ENCODE measurements at regions not wholly inside any gene's neighbourhood (a gene's known extent, or its start where the extent isn't known, plus 50 kb on each side); places are given as distances from the start of the nearest gene placed in this dataset.

DNA sequence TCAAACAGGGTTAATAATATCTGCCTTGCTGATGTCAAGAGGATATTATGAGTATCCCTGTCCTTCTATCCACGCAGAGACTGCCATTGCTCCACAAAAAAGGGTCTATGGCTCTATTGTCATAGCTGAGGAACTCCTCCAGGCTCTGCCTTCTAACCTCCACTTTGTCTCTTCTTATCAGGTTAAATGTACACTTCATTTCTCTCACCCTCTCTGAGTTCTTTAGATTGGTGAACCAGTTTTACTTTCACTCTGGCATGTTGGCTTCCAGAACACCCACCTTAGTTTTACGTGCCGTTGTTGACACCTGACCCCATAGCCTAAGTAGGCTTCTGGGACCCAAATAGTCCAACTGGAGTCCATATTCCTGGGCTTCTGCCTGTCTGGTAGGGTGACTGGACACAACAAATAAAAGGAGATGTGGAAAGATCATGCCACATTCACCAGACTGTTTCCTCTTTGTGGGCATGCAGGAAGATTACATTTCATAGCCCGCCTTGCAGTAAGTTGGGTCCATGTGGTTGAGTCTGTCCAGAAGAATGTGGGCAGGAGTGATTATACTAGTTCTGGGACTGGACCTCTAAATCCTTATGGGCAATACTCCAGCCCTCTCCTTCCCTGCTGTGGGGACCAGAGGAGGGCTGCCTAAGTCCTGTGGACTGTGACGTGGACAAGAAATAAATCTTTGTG is 350.4 kb upstream of the CLINT1 start:
- no peak overlapping the region for H3K4me3 ChIP-seq (ENCODE audit: insufficient read depth, low read length, poor library complexity, severe bottlenecking)
- no peaks in the 10 kb centered on the region for H4K20me1 ChIP-seq (ENCODE audit: low read depth, low read length)
- no peak for TF ChIP-seq EZH2phosphoT487 (conservative IDR thresholded peaks at IDR 0.05; ENCODE audit: low read length)
- TF ChIP-seq, protein P1, sequence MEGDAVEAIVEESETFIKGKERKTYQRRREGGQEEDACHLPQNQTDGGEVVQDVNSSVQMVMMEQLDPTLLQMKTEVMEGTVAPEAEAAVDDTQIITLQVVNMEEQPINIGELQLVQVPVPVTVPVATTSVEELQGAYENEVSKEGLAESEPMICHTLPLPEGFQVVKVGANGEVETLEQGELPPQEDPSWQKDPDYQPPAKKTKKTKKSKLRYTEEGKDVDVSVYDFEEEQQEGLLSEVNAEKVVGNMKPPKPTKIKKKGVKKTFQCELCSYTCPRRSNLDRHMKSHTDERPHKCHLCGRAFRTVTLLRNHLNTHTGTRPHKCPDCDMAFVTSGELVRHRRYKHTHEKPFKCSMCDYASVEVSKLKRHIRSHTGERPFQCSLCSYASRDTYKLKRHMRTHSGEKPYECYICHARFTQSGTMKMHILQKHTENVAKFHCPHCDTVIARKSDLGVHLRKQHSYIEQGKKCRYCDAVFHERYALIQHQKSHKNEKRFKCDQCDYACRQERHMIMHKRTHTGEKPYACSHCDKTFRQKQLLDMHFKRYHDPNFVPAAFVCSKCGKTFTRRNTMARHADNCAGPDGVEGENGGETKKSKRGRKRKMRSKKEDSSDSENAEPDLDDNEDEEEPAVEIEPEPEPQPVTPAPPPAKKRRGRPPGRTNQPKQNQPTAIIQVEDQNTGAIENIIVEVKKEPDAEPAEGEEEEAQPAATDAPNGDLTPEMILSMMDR (IDR thresholded peaks at IDR 0.05; ENCODE audit: insufficient read depth, low read length, poor library complexity, severe bottlenecking), result no peak
- no peaks in the 10 kb centered on the region for H3K9me3 ChIP-seq (ENCODE audit: insufficient read depth, low read length)
- no peaks in the 10 kb centered on the region for H3F3A ChIP-seq (ENCODE audit: insufficient read depth)
- H3K27me3 ChIP-seq (ENCODE audit: low read length), result no peaks in the 10 kb centered on the region
- no peaks in the 10 kb centered on the region for H3K36me3 ChIP-seq (ENCODE audit: low read length)
- no peak overlapping the region for H3K27ac ChIP-seq (ENCODE audit: low read depth, low read length)
- no peak overlapping the region for H3K4me2 ChIP-seq (ENCODE audit: low read depth, low read length, poor library complexity, severe bottlenecking)
- no peaks in the 10 kb centered on the region for H3K9me2 ChIP-seq (replicated peaks; ENCODE audit: insufficient read depth, low read length)
- H3K9ac ChIP-seq (ENCODE audit: low read length), result no peak overlapping the region
- H3K79me2 ChIP-seq (ENCODE audit: insufficient read depth, low read length), result no peaks in the 10 kb centered on the region
- H2AFZ ChIP-seq (ENCODE audit: low read depth, low read length, severe bottlenecking), result no peak overlapping the region

DNA sequence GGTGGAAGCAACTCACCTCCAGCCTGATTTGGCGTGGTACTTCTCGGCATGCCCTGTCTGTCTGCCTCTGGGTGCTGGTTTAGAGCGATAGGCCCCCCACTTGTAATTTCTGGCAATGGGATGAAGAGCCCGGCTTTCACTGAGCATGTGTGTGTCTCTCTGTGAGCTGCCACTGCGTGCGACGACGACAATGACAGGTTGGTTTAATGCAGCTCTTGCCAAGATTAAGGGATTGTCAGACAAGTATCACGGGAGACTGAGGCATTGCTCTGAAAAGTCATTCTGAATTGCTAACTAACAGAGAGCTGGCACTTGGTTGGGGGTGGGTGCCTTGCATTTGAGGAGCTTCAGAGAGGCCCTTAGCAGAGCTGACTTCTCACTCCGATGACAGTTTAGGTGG is 348.8 kb upstream of the CLINT1 start:
- no peak overlapping the region for H3K9ac ChIP-seq (ENCODE audit: low read length)
- H4K20me1 ChIP-seq (ENCODE audit: low read depth, low read length), result no peaks in the 10 kb centered on the region
- H3K27me3 ChIP-seq (ENCODE audit: low read length), result no peaks in the 10 kb centered on the region
- H3K27ac ChIP-seq (ENCODE audit: low read depth, low read length), result no peak overlapping the region
- H3K4me2 ChIP-seq (ENCODE audit: low read depth, low read length, poor library complexity, severe bottlenecking), result no peak overlapping the region
- no peaks in the 10 kb centered on the region for H3K9me2 ChIP-seq (replicated peaks; ENCODE audit: insufficient read depth, low read length)
- H3K36me3 ChIP-seq (ENCODE audit: low read length), result no peaks in the 10 kb centered on the region
- no peak overlapping the region for H3K4me3 ChIP-seq (ENCODE audit: insufficient read depth, low read length, poor library complexity, severe bottlenecking)
- H2AFZ ChIP-seq (ENCODE audit: low read depth, low read length, severe bottlenecking), result no peak overlapping the region
- no peaks in the 10 kb centered on the region for H3F3A ChIP-seq (ENCODE audit: insufficient read depth)
- H3K79me2 ChIP-seq (ENCODE audit: insufficient read depth, low read length), result no peaks in the 10 kb centered on the region
- TF ChIP-seq, protein P1 (IDR thresholded peaks at IDR 0.05; ENCODE audit: insufficient read depth, low read length, poor library complexity, severe bottlenecking), result no peak
- no peak for TF ChIP-seq EZH2phosphoT487 (conservative IDR thresholded peaks at IDR 0.05; ENCODE audit: low read length)
- no peaks in the 10 kb centered on the region for H3K9me3 ChIP-seq (ENCODE audit: insufficient read depth, low read length)

- no peak overlapping the region for H3K9ac ChIP-seq (ENCODE audit: low read length)
- H2AFZ ChIP-seq (ENCODE audit: low read depth, low read length, severe bottlenecking), result no peak overlapping the region
- H3K9me3 ChIP-seq (ENCODE audit: insufficient read depth, low read length), result no peaks in the 10 kb centered on the region
- H3K9me2 ChIP-seq (replicated peaks; ENCODE audit: insufficient read depth, low read length), result no peaks in the 10 kb centered on the region
- H3F3A ChIP-seq (ENCODE audit: insufficient read depth), result no peaks in the 10 kb centered on the region
- no peaks in the 10 kb centered on the region for H4K20me1 ChIP-seq (ENCODE audit: low read depth, low read length)
- no peaks in the 10 kb centered on the region for H3K79me2 ChIP-seq (ENCODE audit: insufficient read depth, low read length)
- no peak overlapping the region for H3K27ac ChIP-seq (ENCODE audit: low read depth, low read length)
- no peaks in the 10 kb centered on the region for H3K36me3 ChIP-seq (ENCODE audit: low read length)
- H3K4me2 ChIP-seq (ENCODE audit: low read depth, low read length, poor library complexity, severe bottlenecking), result no peak overlapping the region
- TF ChIP-seq, protein P1 (IDR thresholded peaks at IDR 0.05; ENCODE audit: insufficient read depth, low read length, poor library complexity, severe bottlenecking), result no peak
- no peak for TF ChIP-seq EZH2phosphoT487 (conservative IDR thresholded peaks at IDR 0.05; ENCODE audit: low read length)
- H3K27me3 ChIP-seq (ENCODE audit: low read length), result no peaks in the 10 kb centered on the region
- no peak overlapping the region for H3K4me3 ChIP-seq (ENCODE audit: insufficient read depth, low read length, poor library complexity, severe bottlenecking)
Observed at GRCh38 chr5:158205992-158206391, 347.0 kb upstream of the CLINT1 start.

All from SU-DHL-6 (cell line).